ENCODE measurements at regions not wholly inside any gene's neighbourhood (a gene's known extent, or its start where the extent isn't known, plus 50 kb on each side); places are given as distances from the start of the nearest gene placed in this dataset.

DNA sequence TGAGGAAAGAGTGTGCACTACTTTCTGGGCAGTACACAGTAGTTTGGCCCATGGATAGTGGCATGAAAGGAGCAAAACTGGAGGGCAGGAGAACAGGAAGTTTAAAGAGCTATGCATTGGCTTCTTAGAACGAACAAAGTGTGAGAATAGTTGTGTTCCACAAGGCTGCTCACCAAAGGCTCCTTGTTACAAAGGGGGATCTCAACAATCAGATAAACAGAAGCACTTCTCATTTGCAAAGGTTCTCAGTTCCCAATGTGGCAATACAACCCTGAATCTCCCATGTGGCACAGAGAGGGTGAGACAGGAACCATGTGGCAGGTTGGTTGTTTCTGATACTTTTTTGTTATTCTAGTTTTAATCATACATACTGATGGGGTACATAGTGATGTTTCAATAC, 158.4 kb downstream of the CARTPT start:
- TF ChIP-seq, protein P1, sequence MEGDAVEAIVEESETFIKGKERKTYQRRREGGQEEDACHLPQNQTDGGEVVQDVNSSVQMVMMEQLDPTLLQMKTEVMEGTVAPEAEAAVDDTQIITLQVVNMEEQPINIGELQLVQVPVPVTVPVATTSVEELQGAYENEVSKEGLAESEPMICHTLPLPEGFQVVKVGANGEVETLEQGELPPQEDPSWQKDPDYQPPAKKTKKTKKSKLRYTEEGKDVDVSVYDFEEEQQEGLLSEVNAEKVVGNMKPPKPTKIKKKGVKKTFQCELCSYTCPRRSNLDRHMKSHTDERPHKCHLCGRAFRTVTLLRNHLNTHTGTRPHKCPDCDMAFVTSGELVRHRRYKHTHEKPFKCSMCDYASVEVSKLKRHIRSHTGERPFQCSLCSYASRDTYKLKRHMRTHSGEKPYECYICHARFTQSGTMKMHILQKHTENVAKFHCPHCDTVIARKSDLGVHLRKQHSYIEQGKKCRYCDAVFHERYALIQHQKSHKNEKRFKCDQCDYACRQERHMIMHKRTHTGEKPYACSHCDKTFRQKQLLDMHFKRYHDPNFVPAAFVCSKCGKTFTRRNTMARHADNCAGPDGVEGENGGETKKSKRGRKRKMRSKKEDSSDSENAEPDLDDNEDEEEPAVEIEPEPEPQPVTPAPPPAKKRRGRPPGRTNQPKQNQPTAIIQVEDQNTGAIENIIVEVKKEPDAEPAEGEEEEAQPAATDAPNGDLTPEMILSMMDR (IDR thresholded peaks at IDR 0.05) = no peak
- TF ChIP-seq POLR2A (IDR thresholded peaks at IDR 0.05) (no peak), POLR2AphosphoS5 (IDR thresholded peaks at IDR 0.05) (no peak)
